GM19351 (cell line): ENCODE measurements at regions not wholly inside any gene's neighbourhood (a gene's known extent, or its start where the extent isn't known, plus 50 kb on each side); places are given as distances from the start of the nearest gene placed in this dataset.

ENCODE experiments used
- ATAC-seq: cut with Tn5 transposase; IDR thresholded peaks from one replicate; pipeline ENCODE4 v1.9.1; 2021; ENCODE audit warnings: mild to moderate bottlenecking, moderate library complexity; ENCODE audit not compliant: unreplicated experiment

DNA sequence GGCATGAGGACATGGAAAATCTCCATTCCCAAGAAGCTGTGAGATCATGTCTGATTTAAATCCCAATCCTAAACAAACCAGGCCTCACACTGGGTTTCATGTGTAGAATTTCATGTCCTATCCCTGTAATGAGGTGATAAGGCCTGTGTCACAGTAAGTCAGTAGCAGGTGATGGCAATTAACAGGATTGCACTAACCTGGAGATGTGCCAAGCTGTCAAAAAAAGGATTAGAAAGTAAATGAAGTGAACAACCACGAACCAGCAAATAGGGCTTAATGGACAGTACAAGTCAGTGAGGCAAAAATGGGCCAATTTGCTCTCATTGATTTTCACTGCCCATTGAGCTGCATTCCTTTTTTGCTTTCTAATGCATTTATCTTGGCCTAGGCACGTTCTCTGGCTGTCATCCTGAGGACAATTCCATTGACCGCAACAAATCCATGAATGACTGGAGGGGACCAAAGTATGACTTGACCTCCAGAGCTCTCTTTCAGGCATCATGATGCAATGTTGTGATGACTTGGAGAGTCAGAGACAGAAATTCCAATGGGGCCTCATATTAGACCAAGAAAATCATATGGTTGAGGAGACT lies 673.6 kb upstream of the ADGRL2 start:
- no peak for ATAC-seq

DNA sequence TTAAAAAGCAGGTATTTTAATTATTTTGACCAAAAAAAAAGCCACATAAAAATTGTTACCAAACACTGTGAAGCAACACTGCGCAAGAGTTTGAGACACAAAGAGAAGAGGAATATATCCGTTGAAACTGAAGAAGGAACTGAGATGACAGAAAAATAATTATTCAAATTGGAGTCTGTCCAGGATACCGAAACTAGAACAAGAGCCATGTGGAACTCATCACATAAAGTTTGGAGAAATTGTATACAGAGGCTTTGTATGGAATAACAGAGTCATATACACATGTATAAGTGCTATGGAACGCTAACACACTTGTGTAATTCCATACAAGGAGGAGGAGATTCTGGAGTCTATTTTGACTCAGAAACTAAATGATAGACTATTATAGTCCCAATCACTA lies 675.1 kb upstream of the ADGRL2 start:
- no peak for ATAC-seq

- no peak for ATAC-seq
Measured at GRCh38 chr1:81121306-81121705, 679.4 kb upstream of the ADGRL2 start.

GRCh38 chr1:81119319-81119718 lies 681.4 kb upstream of the ADGRL2 start:
- no peak for ATAC-seq

- ATAC-seq, result no peak
Measured at GRCh38 chr1:81118550-81118949, 682.2 kb upstream of the ADGRL2 start.

DNA sequence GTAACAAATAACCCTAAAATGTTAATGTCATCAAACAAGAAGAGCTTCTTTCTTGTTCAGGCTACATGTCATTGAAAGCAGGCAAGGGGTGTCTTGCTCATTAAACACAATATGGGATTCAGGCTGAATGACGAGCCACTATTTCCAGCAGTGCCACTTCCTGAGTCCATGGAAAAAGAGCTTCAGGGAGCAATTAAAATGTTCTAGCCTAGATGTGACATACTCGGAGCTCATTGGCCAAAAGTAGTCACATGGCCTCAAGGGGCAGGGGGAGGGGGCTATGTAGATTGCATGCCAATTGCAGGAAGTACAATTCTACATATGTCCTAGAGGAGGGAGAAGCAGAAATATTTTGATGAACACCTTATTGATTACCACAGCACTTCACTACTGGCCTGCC lies 685.3 kb upstream of the ADGRL2 start:
- no peak for ATAC-seq

DNA sequence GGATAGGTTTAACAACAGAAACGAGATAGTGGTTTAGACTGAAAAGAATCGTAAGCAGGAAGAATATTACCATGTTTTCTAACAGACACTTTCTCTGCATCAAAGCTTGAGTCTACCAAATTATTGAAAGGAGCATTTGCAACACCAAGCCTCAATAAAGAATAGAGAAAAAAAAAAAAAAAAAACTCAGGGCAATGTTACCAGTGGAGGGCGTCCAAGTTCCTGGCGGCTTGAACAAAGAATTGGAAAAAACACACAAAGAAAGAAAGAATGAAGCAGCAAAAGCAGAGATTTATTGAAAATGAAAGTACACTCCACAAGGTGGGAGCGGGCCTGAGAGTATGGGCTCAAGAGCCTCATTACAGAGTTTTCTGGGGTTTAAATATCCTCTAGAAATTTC lies 686.5 kb upstream of the ADGRL2 start:
- ATAC-seq, result no peak

- ATAC-seq, result no peak
Measured at GRCh38 chr1:81113688-81114087, 687.0 kb upstream of the ADGRL2 start.

DNA sequence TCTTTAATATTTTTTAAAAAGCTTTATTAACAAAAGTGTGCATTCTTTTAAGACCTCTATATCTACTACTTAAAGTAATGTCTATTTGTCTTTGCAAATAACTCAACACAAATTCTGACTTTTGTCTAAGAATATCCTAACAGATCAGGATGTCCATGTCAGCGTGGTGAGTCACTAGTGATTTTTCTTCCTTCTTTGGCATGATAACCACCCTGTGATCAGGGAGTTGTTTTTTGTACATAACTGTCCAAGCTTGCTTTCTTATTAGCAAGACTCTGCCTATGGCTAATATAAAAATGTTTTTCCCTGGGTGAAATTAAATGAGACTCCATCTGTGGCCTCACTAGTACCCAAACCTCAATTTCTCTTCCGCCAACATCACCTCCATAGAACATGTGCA lies 688.9 kb upstream of the ADGRL2 start:
- ATAC-seq, result no peak

DNA sequence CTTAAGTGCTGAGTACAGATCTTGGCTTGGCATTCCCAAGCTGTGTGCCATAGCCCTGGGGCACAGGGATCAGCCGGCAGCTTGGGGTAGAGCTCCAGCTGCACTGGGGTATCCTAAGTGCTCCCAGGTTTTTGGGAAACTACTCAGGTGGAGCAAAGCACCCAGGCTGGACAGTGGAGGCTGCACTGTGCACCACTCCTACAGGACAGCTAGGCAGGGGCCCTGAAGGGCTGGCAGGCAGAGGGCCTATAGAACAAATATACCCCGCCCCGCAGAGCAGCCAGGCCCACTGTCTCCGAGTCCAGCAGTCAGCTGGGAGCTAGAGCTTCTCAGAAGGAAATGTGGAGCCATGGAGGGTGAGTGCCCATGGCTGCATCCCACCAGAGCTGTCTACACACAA lies 691.7 kb upstream of the ADGRL2 start:
- ATAC-seq, result no peak

GRCh38 chr1:81097860-81098259 lies 702.9 kb upstream of the ADGRL2 start:
- ATAC-seq, result no peak

DNA sequence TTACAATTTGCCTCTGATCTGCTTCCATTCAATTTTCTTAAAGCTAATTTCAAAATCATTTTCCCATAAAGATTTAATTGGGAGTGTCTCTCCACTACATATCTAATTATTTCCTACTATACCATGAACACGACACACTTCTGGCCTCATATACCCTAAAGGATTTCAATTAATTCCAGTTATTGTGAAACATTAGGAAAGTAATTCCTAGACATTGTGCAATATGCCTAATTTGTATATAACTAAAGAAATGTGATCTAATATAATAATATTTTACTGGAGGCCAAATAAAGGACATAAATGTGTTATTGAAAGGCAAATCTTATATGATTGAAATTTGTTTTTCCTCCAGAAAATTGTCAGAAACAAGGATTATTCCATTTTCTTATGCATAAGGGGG lies 727.2 kb upstream of the ADGRL2 start:
- ATAC-seq, result no peak

- ATAC-seq, result no peak
Measured at GRCh38 chr1:81071969-81072753, 728.6 kb upstream of the ADGRL2 start.

- ATAC-seq, result no peak
Measured at GRCh38 chr1:81071072-81071858, 729.5 kb upstream of the ADGRL2 start.

DNA sequence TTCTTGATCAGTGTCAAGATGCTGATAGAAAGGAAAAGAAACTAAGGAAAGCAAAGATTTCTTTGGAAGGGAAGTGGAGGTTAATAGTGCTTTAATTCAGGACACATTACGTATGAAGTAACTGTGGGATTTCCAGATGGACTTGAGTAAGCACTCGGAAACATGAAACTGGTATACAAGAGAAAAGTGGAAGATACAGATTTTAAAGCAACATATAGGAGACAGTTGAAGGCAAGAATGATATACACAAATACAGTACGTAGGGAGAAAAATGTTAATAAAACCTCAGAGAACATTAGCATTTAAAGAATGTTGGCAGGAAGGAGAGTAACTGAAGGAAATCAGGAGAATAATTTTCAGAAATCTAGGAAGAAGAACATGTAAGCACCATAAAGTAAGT lies 730.9 kb upstream of the ADGRL2 start:
- no peak for ATAC-seq

- no peak for ATAC-seq
Measured at GRCh38 chr1:81068726-81069125, 732.0 kb upstream of the ADGRL2 start.

DNA sequence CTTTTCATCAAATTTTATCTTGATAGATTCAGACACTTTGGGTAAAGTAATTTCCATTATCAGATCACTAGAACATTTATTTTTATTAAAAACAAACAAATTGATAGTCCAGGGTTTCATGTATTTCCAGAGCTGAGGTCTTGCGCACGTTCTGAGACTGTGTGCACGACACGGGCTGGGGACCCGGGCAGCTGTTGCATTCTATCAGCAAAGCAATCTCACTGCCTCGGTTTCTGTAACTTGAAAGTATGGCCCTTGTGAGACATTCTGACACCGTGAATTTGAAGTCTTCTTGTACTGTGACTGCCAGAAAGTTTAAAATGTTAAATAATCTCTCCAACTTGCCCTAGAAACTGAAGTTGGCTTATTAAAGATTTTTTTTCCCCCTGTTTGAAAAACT lies 746.9 kb upstream of the ADGRL2 start:
- ATAC-seq, result no peak

GRCh38 chr1:81052162-81052561 lies 748.6 kb upstream of the ADGRL2 start:
- ATAC-seq, result no peak

GRCh38 chr1:81050390-81050789 lies 750.3 kb upstream of the ADGRL2 start:
- no peak for ATAC-seq

DNA sequence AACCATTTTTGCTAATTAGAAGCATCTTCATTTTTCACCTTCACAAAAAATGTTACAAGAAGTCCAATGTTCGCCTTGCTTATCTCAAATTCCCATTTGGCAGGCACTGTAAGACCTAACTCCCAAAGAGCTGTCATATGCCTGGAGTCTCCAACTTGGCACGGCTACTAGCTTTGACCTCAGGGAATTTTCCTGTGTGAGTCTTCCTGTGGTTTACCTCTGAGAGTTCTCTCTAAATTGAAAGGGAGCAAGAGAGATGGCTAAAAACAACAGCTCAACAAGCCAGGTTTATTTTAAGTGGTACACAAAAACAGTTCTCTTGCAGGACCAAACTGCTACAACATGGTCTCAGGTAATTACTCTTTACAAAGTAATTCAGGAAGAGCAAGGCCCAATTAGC lies 756.0 kb upstream of the ADGRL2 start:
- ATAC-seq, result no peak

- no peak for ATAC-seq
Measured at GRCh38 chr1:81042225-81042624, 758.5 kb upstream of the ADGRL2 start.

- no peak for ATAC-seq
Measured at GRCh38 chr1:81034291-81034690, 766.4 kb upstream of the ADGRL2 start.
